Activated gamma-delta T cell treated with Interleukin-2 at 50 U/mL for 16 hours (primary cell): ENCODE measurements at regions not wholly inside any gene's neighbourhood (a gene's known extent, or its start where the extent isn't known, plus 50 kb on each side); places are given as distances from the start of the nearest gene placed in this dataset.

Experiments
- DNase-seq: peaks from one replicate; pipeline ENCODE4 v3.0.0-alpha.2; 2020

DNA sequence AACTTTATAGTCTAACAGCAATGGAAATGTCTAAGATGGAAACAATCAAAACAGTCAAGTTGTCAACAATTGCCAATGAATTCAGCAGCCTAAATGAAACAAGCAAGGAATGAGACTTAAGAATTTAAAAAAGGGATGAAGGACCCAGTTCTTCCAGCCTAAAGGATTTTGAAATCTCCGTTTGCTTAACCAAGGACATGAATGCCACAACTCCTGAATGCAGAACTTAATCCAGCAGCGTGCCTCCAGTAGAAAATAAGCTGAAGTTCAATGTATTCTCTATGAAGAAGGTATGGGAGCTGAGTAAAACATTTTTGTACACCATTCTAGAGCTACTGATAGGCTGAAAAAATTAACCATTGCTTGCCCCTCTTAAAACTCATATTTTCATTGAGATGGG lies 411.3 kb downstream of the ARHGEF28 start:
- DNase-seq: no peak

DNA sequence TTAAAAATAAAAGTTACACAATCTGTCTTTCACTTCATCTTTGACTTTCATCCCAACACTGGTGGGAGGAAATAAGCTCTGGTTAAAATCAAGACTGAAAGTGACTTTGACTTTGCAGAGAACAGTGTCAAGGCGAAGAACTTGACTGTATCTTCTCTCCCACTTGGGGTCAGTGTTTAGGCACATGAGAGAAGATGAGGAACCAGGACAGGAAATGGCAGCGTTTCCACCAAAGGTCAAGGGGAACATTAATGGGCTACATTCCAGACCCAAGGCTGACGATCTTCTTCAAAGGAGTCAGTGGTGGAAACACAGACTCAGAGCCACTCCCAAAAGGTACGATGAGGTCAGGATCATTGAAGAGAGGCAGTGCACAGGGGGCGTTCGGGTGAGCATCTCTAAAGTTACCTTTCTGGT lies 409.5 kb downstream of the ARHGEF28 start:
- no peak for DNase-seq

- no peak for DNase-seq
These were observed 408.7 kb downstream of the ARHGEF28 start for GRCh38 chr5:74034733-74035132.

GRCh38 chr5:74032617-74033016 lies 406.6 kb downstream of the ARHGEF28 start:
- DNase-seq: no peak

DNA sequence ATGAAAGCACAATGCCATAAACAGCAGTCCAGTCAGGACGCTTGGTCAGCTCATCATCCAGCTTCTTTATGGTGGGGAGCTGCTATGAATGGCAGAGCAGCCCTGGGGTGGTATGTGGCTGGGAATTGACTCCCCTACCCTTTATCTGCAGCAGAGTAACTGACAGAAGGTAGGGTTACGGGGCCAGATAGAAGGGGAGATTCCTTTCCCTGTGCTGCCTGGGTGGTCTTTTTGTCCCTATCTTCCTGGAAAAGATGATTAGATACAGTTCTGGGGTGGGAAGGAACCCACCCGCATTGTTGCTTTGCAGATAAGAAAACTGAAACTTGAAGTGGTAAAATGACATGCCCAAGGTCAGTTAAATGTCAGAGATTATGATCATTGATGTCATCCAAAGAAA lies 405.5 kb downstream of the ARHGEF28 start:
- no peak for DNase-seq

GRCh38 chr5:74030821-74031220 lies 404.8 kb downstream of the ARHGEF28 start:
- no peak for DNase-seq

- DNase-seq: no peak
These were observed 404.4 kb downstream of the ARHGEF28 start for GRCh38 chr5:74030371-74030770.

DNA sequence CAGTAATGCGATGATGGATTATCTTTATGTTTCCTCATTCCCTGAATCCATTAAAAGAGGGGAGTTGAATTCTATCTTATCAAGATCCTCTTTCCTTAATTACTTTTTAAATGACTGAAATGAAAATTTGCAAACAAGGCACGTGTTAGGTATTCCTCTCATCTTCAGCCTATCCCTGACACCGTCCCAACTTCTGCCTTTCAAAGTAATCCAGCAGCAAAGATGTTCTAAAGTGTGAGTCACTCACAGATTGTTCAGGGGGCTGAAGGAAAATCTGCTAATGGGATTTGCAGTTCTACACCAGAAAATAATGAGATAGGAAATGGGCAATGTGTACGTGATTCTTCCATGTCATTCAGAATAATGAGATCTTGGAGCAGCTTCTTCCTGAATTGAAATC lies 403.0 kb downstream of the ARHGEF28 start:
- DNase-seq: no peak

GRCh38 chr5:74028406-74028805 lies 402.4 kb downstream of the ARHGEF28 start:
- no peak for DNase-seq

- DNase-seq: no peak
These were observed 401.8 kb downstream of the ARHGEF28 start for GRCh38 chr5:74027732-74028338.

DNA sequence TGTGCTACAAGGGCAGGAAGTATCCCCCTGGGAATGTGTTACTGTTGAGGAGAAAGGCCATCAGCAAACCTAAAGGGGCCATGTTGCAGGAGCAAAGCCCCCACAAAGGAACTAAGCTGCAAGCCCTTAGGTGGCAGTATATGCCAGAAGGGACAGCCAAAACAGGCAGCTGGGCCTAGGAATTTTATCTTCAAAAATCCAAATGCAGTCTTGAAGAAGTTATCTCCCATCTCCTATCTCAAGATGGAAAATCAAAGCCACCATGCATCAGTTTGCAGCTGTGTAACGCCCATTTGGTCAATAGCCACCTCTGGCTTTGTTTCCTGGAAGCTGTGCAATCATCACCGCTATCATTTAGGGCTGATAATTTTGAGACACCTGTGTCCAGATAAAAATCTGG lies 400.3 kb downstream of the ARHGEF28 start:
- DNase-seq: no peak

- DNase-seq: no peak
These were observed 395.1 kb downstream of the ARHGEF28 start for GRCh38 chr5:74021126-74021525.

- DNase-seq: no peak
These were observed 394.5 kb downstream of the ARHGEF28 start for GRCh38 chr5:74020503-74020902.

GRCh38 chr5:74019923-74020322 lies 393.9 kb downstream of the ARHGEF28 start:
- DNase-seq: no peak

- no peak for DNase-seq
These were observed 391.8 kb downstream of the ARHGEF28 start for GRCh38 chr5:74017786-74018211.

DNA sequence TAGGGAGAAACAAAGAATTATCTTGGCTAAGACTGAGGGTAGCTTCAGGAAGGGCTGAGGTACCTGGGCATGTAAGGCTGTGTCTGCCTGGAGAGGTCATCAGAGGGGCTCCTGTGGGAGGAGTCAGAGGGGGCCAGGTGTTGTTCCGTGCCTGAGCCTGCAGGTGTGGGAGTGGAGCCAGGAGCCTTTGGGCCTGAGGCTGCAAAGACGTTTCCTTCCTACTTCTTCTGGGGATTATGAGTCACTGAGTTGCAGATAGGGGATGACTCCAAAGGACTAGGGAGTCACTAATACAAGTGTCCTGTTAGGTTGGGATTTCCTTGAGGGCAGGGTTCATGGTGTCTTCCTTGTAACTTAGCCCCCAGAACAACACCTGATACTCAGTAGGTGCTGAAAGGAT lies 391.1 kb downstream of the ARHGEF28 start:
- no peak for DNase-seq

GRCh38 chr5:74016373-74016772 lies 390.4 kb downstream of the ARHGEF28 start:
- DNase-seq: no peak

GRCh38 chr5:74015716-74016115 lies 389.7 kb downstream of the ARHGEF28 start:
- no peak for DNase-seq

- no peak for DNase-seq
These were observed 387.2 kb downstream of the ARHGEF28 start for GRCh38 chr5:74013222-74013621.

GRCh38 chr5:74009502-74009901 lies 383.5 kb downstream of the ARHGEF28 start:
- DNase-seq: no peak

DNA sequence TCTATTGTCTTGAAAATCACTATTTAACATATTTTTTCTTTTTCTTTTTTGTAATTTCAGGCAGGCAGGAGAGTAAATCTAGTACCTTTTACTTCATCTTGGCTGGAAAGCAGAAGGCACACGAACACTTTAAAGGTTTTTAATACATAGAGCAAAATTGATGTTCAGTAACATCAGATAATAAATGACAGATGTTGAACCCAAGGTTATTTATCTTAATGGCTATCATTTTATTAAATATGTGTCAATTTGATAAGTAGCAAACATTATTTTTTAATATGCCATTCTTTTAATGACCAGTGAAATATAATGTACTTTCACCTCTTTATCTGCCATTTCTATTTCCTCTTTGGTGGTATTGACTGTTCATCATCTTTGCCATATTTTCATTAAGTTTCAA lies 381.2 kb downstream of the ARHGEF28 start:
- DNase-seq: no peak

GRCh38 chr5:73999297-73999696 lies 373.3 kb downstream of the ARHGEF28 start:
- no peak for DNase-seq

- DNase-seq: no peak
These were observed 372.5 kb downstream of the ARHGEF28 start for GRCh38 chr5:73998489-73998888.

- DNase-seq: no peak
These were observed 372.0 kb downstream of the ARHGEF28 start for GRCh38 chr5:73997960-73998359.

GRCh38 chr5:73996151-73996755 lies 370.3 kb downstream of the ARHGEF28 start:
- DNase-seq: no peak
